Spleen (tissue), 11 donors: ENCODE measurements at regions not wholly inside any gene's neighbourhood (a gene's known extent, or its start where the extent isn't known, plus 50 kb on each side); places are given as distances from the start of the nearest gene placed in this dataset.
"Not testable (repeated sequence)": the region's sequence is repeated elsewhere in the genome, so short reads cannot be mapped to it uniquely, and the experiment has no call there.

ENCODE experiments used
- DNase-seq: peaks from one replicate; pipeline ENCODE4 v3.0.0-alpha.2; 2020
- H3K27ac ChIP-seq, 8 donors: fragments of 200-600 bp; sonication (generic) in 7 of 8; 1 replicate in 4 of 8; 2 replicates in 4 of 8; pipeline versions ENCODE4 v1.5.0 to v1.8.0; 2016 to 2021; ENCODE audit warnings: inconsistent platforms in 4 of 8, mild to moderate bottlenecking in 4 of 8, moderate library complexity in 1 of 8
- H3K27me3 ChIP-seq, 7 donors: fragments of 200-600 bp; sonication (generic) in 6 of 7; replicated peaks in 1 of 7; 1 replicate in 4 of 7; 2 replicates in 3 of 7; pipeline versions ENCODE4 v1.5.0 to v1.8.0; 2016 to 2021; ENCODE audit warnings: inconsistent platforms in 3 of 7, mild to moderate bottlenecking in 1 of 7
- H3K36me3 ChIP-seq, 6 donors: fragments of 200-600 bp; sonication (generic) in 5 of 6; 1 replicate in 4 of 6; 2 replicates in 2 of 6; pipeline versions ENCODE4 v1.5.0 to v1.8.0; 2016 to 2021; ENCODE audit warnings: inconsistent platforms in 2 of 6
- H3K4me1 ChIP-seq, 6 donors: fragments of 200-600 bp; sonication (generic) in 5 of 6; 1 replicate in 3 of 6; 2 replicates in 3 of 6; pipeline versions ENCODE4 v1.5.0 to v1.8.0; 2016 to 2021; ENCODE audit warnings: inconsistent platforms in 3 of 6
- H3K4me3 ChIP-seq, 8 donors: fragments of 200-600 bp; sonication (generic) in 7 of 8; 1 replicate in 4 of 8; 2 replicates in 4 of 8; pipeline versions ENCODE4 v1.5.0 to v1.8.0; 2016 to 2021; ENCODE audit warnings: inconsistent platforms in 4 of 8, mild to moderate bottlenecking in 4 of 8, moderate library complexity in 2 of 8
- H3K9me3 ChIP-seq, 8 donors: fragments of 200-600 bp; sonication (generic) in 7 of 8; 1 replicate in 4 of 8; 2 replicates in 4 of 8; pipeline versions ENCODE4 v1.5.0 to v1.8.0; 2016 to 2021; ENCODE audit warnings: inconsistent platforms in 4 of 8
- CTCF ChIP-seq, 11 experiments: fragments of 200-600 bp in 7 of 11; fragments of 450-650 bp in 4 of 11; sonication (generic) in 4 of 11; IDR thresholded peaks in 8 of 11; conservative IDR thresholded peaks in 3 of 11; 1 replicate in 7 of 11; 2 replicates in 4 of 11; pipeline versions ENCODE4 v1.4.0 to v1.8.0; 2016 to 2021; ENCODE audit warnings: antibody characterized with exemption in 11 of 11, inconsistent platforms in 4 of 11, mild to moderate bottlenecking in 1 of 11
- POLR2A ChIP-seq, 3 donors: fragments of 450-650 bp; IDR thresholded peaks; one replicate each; pipeline ENCODE4 v1.5.1; 2017; ENCODE audit warnings: antibody characterized with exemption in 3 of 3, mild to moderate bottlenecking in 1 of 3
- POLR2AphosphoS5 ChIP-seq, 3 donors: sonication (generic); formaldehyde crosslinking; IDR thresholded peaks; one replicate each; pipeline ENCODE4 v1.5.1; 2017; ENCODE audit warnings: antibody characterized with exemption in 3 of 3
- WGBS, 5 donors: extraction: QIAGEN DNeasy Blood & Tissue Kit in 3 of 5; methylation state at CpG; one replicate each; pipeline versions ENCODE4 v1.1.5 to v1.1.7; 2013 to 2018; 5-methylcytosine and 5-hydroxymethylcytosine counted together
- intact Hi-C: fragments of 100-400 bp; cut with DNase I; formaldehyde crosslinking; loops from one replicate; pipeline ENCODE4 v1.15.0; 2023; ENCODE audit warnings: low total_unique reads
- donor health status: healthy with polysubstance abuse.
- donor health status: DM: no; HTN: no; CAD: no; lungs with moderate emphysema.
- donor health status: DM: no; HTN: no; CAD: no.
- donor health status: Bipolar disorder and iron deficiency.
- donor health status: healthy.
- donor health status: DM: no; HTN: no; CAD: no.
- donor health status: DM: yes; HTN: yes; CAD: no.

DNA sequence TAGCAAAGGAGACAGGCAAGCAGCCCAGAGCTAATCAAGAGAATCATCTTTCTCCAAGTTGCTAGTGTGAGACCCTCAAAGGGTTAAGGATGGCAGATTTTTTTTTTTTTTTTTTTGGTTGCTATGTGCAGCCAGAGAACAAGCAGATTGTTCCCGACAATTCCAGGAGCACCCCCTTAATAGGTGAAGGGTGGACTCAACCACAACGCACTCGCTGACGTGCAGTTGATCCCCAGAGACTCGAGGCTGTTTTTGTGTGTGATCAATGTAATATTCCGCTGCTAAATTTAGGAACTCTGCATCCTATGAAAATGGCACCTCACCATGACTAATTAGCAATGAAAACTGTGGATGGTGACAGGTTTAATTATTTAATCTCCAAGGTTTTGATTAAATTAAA lies 789.0 kb downstream of the KCNA4 start:
- 43 to 70% (median 52%) methylated on average over 6 of the region's 6 CpGs for WGBS, 5 donors
- H3K9me3 ChIP-seq: peaks cover 0 to 24% (median 5%) of the 10 kb centered on the region in 8 donors
- no peak overlapping the region for H3K27ac ChIP-seq
- no peak for DNase-seq
- H3K4me3 ChIP-seq: no peak overlapping the region
- no peaks in the 10 kb centered on the region for H3K27me3 ChIP-seq
- H3K4me1 ChIP-seq: no peaks in the 10 kb centered on the region
- intact Hi-C loops: no loop called here
- TF ChIP-seq POLR2AphosphoS5 (IDR thresholded peaks at IDR 0.05): no peak
- no peak for TF ChIP-seq CTCF (IDR thresholded peaks at IDR 0.05 in 8 of 11, conservative IDR thresholded peaks at IDR 0.05 in 3 of 11)
- TF ChIP-seq POLR2A (IDR thresholded peaks at IDR 0.05): no peak
- H3K36me3 ChIP-seq: no peaks in the 10 kb centered on the region

DNA sequence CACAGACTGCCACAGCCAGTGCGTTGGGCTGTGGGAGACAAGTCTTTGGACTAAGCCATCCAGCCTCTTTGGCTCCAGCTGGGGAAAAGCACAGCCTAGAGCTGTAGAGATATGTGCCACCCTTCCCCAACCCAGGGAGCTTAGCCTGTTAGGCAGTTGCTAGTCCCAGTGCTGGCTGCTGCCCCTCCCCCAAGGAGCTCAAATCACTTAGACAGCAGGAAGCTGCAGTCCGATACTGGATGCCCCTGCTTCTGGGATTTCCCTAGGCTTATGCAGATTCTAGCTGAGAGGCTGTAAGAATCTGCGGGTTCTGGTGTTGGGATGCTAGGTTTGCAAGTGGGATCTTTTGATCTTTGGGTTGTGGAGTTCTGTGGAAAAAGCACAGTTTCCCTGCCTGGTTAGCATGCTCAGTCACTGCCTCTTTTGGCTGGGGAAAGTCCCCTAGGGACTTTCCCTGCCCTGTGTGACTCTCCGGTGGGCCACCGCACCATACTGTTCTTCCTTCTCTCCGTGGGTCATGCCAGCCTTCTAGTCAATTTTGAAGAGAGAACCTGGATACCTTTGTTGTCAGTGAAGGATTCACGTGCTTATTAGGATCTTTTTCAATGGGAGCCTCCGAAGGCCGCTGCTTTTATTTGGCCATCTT lies 792.0 kb downstream of the KCNA4 start:
- 65 to 76% (median 71%) methylated on average over 7 to 9 of the region's 9 CpGs for WGBS, 5 donors
- Histone ChIP-seq H3K4me1 (no peaks in the 10 kb centered on the region), H3K9me3 (peaks cover 0 to 41% (median 20%) of the 10 kb centered on the region in 8 donors), H3K27ac (no peak overlapping the region), H3K27me3 (no peaks in the 10 kb centered on the region), H3K36me3 (no peaks in the 10 kb centered on the region), H3K4me3 (no peak overlapping the region)
- intact Hi-C loops: no loop called here
- DNase-seq: no peak
- TF ChIP-seq POLR2AphosphoS5 (IDR thresholded peaks at IDR 0.05): no peak
- TF ChIP-seq POLR2A (IDR thresholded peaks at IDR 0.05): no peak
- no peak for TF ChIP-seq CTCF (IDR thresholded peaks at IDR 0.05 in 8 of 11, conservative IDR thresholded peaks at IDR 0.05 in 3 of 11)

DNA sequence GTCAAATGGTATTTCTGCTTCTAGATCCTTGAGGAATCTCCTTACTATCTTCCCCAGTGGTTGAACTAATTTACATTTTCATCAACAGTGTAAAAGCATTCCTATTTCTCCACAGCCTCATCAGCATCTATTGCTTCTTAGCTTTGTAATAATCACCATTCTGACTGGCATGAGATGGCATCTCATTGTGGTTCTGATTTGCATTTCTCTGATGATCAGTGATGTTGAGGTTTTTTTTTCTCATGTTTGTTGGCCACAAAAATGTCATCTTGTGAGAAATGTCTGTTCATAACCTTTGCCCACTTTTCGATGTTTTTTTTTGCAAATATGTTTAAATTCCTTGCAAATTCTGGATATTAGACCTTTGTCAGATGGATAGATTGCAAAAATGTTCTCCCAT lies 797.3 kb downstream of the KCNA4 start:
- peaks cover 0 to 56% (median 36%) of the 10 kb centered on the region in 8 donors for H3K9me3 ChIP-seq
- H3K27ac ChIP-seq, intact Hi-C loops, H3K4me3 ChIP-seq, H3K27me3 ChIP-seq, H3K36me3 ChIP-seq, DNase-seq, H3K4me1 ChIP-seq: not testable (repeated sequence)
- 0 to 91% (median 52%) methylated on average over 1 of the region's 1 CpG for WGBS, 5 donors

GRCh38 chr11:29217901-29218300 lies 798.9 kb downstream of the KCNA4 start:
- no peak for DNase-seq
- Histone ChIP-seq H3K27me3 (no peaks in the 10 kb centered on the region), H3K9me3 (peaks cover 0 to 42% (median 31%) of the 10 kb centered on the region in 8 donors), H3K27ac (no peak overlapping the region), H3K4me3 (no peak overlapping the region), H3K36me3 (no peaks in the 10 kb centered on the region), H3K4me1 (no peaks in the 10 kb centered on the region)
- intact Hi-C loops: no loop called here
- TF ChIP-seq CTCF (IDR thresholded peaks at IDR 0.05 in 8 of 11, conservative IDR thresholded peaks at IDR 0.05 in 3 of 11) (no peak), POLR2AphosphoS5 (IDR thresholded peaks at IDR 0.05) (no peak), POLR2A (IDR thresholded peaks at IDR 0.05) (no peak)

DNA sequence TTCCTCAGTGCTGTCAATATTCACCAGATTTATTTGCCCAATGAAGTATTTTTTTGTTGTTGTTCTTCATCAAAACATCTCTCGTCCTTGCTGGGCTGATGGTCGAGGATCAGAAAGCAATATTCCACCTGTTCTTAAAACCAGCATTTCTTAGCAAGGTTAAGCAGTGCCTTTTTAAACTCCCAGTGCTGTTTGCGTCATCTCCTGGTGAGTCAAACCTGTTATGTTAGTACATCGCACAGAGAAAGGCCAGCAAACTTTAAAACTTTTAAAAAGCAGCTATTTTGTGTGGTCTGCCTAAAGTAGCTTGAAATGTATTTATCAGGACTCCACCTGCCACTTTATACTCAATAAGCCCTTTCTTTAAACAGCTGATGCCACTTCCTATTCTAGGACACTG lies 802.0 kb downstream of the KCNA4 start:
- Histone ChIP-seq H3K27me3 (no peaks in the 10 kb centered on the region), H3K4me1 (no peaks in the 10 kb centered on the region)
- intact Hi-C loops: no loop called here

More for the DNA sequence above, 802.0 kb downstream of the KCNA4 start:
- H3K4me3 ChIP-seq: no peak overlapping the region
- H3K9me3 ChIP-seq: peaks cover 0 to 27% (median 16%) of the 10 kb centered on the region in 8 donors
- no peak overlapping the region for H3K27ac ChIP-seq
- WGBS, 5 donors: 70 to 78% (median 78%) methylated on average over 4 of the region's 4 CpGs
- H3K36me3 ChIP-seq: no peaks in the 10 kb centered on the region
- no peak for DNase-seq
- TF ChIP-seq CTCF (IDR thresholded peaks at IDR 0.05 in 8 of 11, conservative IDR thresholded peaks at IDR 0.05 in 3 of 11) (no peak), POLR2A (IDR thresholded peaks at IDR 0.05) (no peak), POLR2AphosphoS5 (IDR thresholded peaks at IDR 0.05) (no peak)
